Tongue (tissue), 1 donor: ENCODE measurements at regions not wholly inside any gene's neighbourhood (a gene's known extent, or its start where the extent isn't known, plus 50 kb on each side); places are given as distances from the start of the nearest gene placed in this dataset.
"Not testable (repeated sequence)": the region's sequence is repeated elsewhere in the genome, so short reads cannot be mapped to it uniquely, and the experiment has no call there.

Experiments
- DNase-seq: peaks from one replicate; pipeline ENCODE4 v3.0.0-alpha.2; 2015

- peak; percentile 43 for DNase-seq
Observed at GRCh38 chr4:75287738-75288517, 226.3 kb downstream of the RCHY1 start.

GRCh38 chr4:75285837-75286236, 228.4 kb downstream of the RCHY1 start:
- DNase-seq = no peak

GRCh38 chr4:75284831-75285230, 229.4 kb downstream of the RCHY1 start:
- DNase-seq = no peak

GRCh38 chr4:75280461-75280860, 233.7 kb downstream of the RCHY1 start:
- not testable (repeated sequence) for DNase-seq

GRCh38 chr4:75259306-75259705, 254.9 kb downstream of the RCHY1 start:
- DNase-seq = no peak

GRCh38 chr4:75255261-75255660, 258.9 kb downstream of the RCHY1 start:
- peak; percentile 72 for DNase-seq

- DNase-seq = peak; percentile 83
Observed at GRCh38 chr4:75254745-75255144, 259.5 kb downstream of the RCHY1 start.

GRCh38 chr4:75253094-75253493, 261.1 kb downstream of the RCHY1 start:
- not testable (repeated sequence) for DNase-seq

- peak; percentile 19 for DNase-seq
Observed at GRCh38 chr4:75251547-75251946, 262.7 kb downstream of the RCHY1 start.

- no peak for DNase-seq
Observed at GRCh38 chr4:75249739-75250138, 264.5 kb downstream of the RCHY1 start.

GRCh38 chr4:75248770-75249407, 265.3 kb downstream of the RCHY1 start:
- no peak for DNase-seq

GRCh38 chr4:75244325-75244724, 269.9 kb downstream of the RCHY1 start:
- no peak for DNase-seq

- DNase-seq = no peak
Observed at GRCh38 chr4:75243570-75243969, 270.6 kb downstream of the RCHY1 start.

GRCh38 chr4:75235359-75235951, 278.7 kb downstream of the RCHY1 start:
- no peak for DNase-seq

GRCh38 chr4:75232546-75232945, 281.7 kb downstream of the RCHY1 start:
- no peak for DNase-seq

GRCh38 chr4:75229806-75230570, 284.2 kb downstream of the RCHY1 start:
- DNase-seq = no peak

- no peak for DNase-seq
Observed at GRCh38 chr4:75213480-75213879, 280.6 kb downstream of the PARM1 start.

GRCh38 chr4:75211422-75211821, 278.5 kb downstream of the PARM1 start:
- no peak for DNase-seq

GRCh38 chr4:75207902-75208301, 275.0 kb downstream of the PARM1 start:
- no peak for DNase-seq

- no peak for DNase-seq
Observed at GRCh38 chr4:75195111-75195510, 262.2 kb downstream of the PARM1 start.

GRCh38 chr4:75194180-75194579, 261.3 kb downstream of the PARM1 start:
- no peak for DNase-seq

GRCh38 chr4:75192182-75192581, 259.3 kb downstream of the PARM1 start:
- not testable (repeated sequence) for DNase-seq
